ENCODE measurements at regions not wholly inside any gene's neighbourhood (a gene's known extent, or its start where the extent isn't known, plus 50 kb on each side); places are given as distances from the start of the nearest gene placed in this dataset.

GRCh38 chr13:34588362-34588761, 353.7 kb upstream of the NBEA start:
- TF ChIP-seq POLR2AphosphoS5 (IDR thresholded peaks at IDR 0.05; ENCODE audit: low read depth, low read length) (no peak), POLR2A (IDR thresholded peaks at IDR 0.05; ENCODE audit: low read depth, low read length) (no peak), TAF1 (IDR thresholded peaks at IDR 0.05; ENCODE audit: borderline replicate concordance, low read depth, low read length) (no peak)
